PFSK-1 (cell line): ENCODE measurements at regions not wholly inside any gene's neighbourhood (a gene's known extent, or its start where the extent isn't known, plus 50 kb on each side); places are given as distances from the start of the nearest gene placed in this dataset.

Source experiments
- FOXP2 ChIP-seq: optimal IDR thresholded peaks from 2 replicates; pipeline ENCODE3; 2011; ENCODE audit warnings: borderline replicate concordance, control low read depth, inconsistent platforms; ENCODE audit not compliant: insufficient read depth; ENCODE audit errors: extremely low read length, extremely low read depth
- POLR2AphosphoS5 ChIP-seq: IDR thresholded peaks from 2 replicates; pipeline ENCODE4 v1.6.1; 2012; ENCODE audit warnings: low read depth, mild to moderate bottlenecking, control low read depth, low read length, moderate library complexity
- SIN3A ChIP-seq: IDR thresholded peaks from 2 replicates; pipeline ENCODE4 v1.6.1; 2012; ENCODE audit warnings: mild to moderate bottlenecking, low read length, moderate library complexity, borderline replicate concordance; ENCODE audit not compliant: insufficient read depth
- TAF1 ChIP-seq: IDR thresholded peaks from 2 replicates; pipeline ENCODE4 v1.6.1; 2012; ENCODE audit warnings: low read length, control low read depth, borderline replicate concordance; ENCODE audit not compliant: insufficient read depth
- TF ChIP-seq, protein P1 (sequence below), 2 experiments: IDR thresholded peaks; 2 replicates each; pipeline versions ENCODE4 v1.6.1 to v1.8.0; 2011 to 2012; ENCODE audit warnings: low read depth in 2 of 2, low read length in 2 of 2, control low read depth in 1 of 2, inconsistent platforms in 1 of 2, mild to moderate bottlenecking in 1 of 2, moderate library complexity in 1 of 2; ENCODE audit not compliant: insufficient read depth in 1 of 2

DNA sequence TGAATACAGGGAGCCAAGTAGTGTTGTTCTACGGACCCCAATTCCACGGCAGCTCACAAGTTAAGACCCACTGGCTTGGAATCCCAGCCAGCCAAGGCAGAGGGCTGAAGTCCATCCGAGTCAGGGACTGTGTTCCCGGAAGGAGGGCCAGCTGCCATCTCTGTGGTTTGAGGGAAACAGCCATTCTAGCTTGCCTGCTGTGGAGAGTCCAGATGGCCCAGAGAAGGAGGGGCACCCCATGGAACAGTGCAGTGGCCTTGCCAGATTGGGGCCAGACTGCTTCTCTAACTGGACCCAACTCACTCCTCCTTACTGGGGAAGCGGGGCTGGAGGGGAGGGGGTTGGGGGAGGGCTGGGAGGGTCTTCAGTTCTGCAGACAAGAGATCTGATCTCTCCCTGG lies 156.4 kb downstream of the FAM181B start:
- TF ChIP-seq FOXP2 (no peak), SIN3A (no peak), POLR2AphosphoS5 (no peak), TAF1 (no peak)

DNA sequence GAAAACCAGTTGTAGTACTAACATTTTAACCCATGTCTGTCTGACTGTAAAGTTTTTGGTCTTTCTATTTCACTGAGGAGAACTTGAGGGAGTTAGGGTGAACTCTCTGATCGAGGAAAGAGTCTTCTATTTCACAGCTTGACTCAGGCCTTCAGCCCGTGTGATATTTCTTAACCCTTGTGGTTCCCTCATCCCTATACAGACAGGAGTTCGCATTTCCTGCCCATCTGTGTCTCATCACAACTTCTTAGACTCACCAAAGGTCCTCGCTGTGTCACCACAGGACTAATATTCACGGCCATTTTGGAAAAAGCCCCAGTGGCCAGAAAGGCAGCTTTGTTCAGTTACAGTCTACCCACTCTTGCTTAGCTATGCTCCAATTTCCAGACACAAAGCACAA lies 172.8 kb downstream of the FAM181B start:
- TF ChIP-seq, protein P1, sequence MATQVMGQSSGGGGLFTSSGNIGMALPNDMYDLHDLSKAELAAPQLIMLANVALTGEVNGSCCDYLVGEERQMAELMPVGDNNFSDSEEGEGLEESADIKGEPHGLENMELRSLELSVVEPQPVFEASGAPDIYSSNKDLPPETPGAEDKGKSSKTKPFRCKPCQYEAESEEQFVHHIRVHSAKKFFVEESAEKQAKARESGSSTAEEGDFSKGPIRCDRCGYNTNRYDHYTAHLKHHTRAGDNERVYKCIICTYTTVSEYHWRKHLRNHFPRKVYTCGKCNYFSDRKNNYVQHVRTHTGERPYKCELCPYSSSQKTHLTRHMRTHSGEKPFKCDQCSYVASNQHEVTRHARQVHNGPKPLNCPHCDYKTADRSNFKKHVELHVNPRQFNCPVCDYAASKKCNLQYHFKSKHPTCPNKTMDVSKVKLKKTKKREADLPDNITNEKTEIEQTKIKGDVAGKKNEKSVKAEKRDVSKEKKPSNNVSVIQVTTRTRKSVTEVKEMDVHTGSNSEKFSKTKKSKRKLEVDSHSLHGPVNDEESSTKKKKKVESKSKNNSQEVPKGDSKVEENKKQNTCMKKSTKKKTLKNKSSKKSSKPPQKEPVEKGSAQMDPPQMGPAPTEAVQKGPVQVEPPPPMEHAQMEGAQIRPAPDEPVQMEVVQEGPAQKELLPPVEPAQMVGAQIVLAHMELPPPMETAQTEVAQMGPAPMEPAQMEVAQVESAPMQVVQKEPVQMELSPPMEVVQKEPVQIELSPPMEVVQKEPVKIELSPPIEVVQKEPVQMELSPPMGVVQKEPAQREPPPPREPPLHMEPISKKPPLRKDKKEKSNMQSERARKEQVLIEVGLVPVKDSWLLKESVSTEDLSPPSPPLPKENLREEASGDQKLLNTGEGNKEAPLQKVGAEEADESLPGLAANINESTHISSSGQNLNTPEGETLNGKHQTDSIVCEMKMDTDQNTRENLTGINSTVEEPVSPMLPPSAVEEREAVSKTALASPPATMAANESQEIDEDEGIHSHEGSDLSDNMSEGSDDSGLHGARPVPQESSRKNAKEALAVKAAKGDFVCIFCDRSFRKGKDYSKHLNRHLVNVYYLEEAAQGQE (IDR thresholded peaks at IDR 0.05; ENCODE audit: insufficient read depth in 1 of 2, low read depth in 2 of 2, low read length in 2 of 2): no peak
- no peak for TF ChIP-seq POLR2AphosphoS5

DNA sequence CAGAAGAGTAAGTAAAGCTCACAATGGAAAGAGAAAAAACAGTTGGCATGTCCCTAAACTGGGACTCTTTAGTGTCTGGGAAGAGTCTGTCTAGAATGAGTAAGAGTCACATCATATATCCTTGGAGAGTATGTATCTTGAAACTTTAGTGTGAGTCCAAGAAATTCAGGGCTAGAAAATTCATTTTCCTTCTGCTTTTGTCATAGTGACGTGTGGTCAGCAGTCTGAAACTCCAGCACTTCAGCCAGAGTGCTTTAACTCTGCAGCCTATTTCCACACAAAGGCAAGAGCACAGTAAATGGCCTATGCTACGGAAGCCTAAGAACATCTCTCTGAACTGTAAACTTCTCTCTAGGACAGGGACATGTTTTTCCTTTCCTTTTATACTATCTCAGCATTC lies 174.1 kb downstream of the FAM181B start:
- no peak for TF ChIP-seq SIN3A
- TF ChIP-seq TAF1: no peak
- TF ChIP-seq, protein P1 (IDR thresholded peaks at IDR 0.05; ENCODE audit: insufficient read depth in 1 of 2, low read depth in 2 of 2, low read length in 2 of 2): no peak
- TF ChIP-seq FOXP2: no peak
- TF ChIP-seq POLR2AphosphoS5: no peak

DNA sequence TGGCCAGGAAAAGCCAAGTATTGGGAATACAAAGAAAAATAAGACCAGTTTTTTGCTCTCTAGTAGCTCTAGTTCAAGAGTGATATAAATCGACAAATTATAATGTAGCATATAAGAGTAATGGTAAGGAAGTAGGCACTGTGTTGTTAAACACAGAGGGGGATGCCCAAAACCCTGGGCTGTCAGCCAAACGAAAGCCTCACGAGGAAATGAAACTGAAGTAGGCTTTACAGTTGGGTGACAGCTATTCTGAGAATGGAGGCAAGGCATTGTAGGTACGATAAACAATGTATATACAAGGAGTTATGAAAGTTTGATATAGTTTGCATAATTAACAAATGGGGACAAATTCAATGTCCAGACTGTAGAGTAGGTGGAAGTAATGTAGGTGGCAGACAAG lies 176.4 kb downstream of the FAM181B start:
- no peak for TF ChIP-seq FOXP2

DNA sequence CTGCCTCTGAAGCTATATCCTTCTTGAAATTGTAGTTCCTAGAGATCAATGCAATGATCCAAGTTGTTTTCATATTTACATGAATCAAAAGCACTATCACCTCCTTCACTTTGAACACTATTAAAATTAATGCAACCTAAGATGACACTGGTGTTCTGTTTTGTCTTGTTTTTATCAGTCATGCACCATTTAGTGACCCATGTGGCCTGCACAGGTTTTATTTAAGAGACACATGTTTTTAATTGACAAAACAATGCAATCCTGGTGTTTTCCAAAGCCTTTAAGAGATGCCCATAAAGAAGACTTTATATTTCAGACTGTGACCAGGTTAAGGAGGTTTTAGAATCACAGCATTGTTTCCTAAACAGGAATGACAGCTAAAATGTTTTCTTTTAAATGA lies 177.5 kb downstream of the FAM181B start:
- TF ChIP-seq, protein P1 (IDR thresholded peaks at IDR 0.05; ENCODE audit: insufficient read depth in 1 of 2, low read depth in 2 of 2, low read length in 2 of 2): no peak
- TF ChIP-seq FOXP2 (no peak), POLR2AphosphoS5 (no peak), SIN3A (no peak), TAF1 (no peak)

DNA sequence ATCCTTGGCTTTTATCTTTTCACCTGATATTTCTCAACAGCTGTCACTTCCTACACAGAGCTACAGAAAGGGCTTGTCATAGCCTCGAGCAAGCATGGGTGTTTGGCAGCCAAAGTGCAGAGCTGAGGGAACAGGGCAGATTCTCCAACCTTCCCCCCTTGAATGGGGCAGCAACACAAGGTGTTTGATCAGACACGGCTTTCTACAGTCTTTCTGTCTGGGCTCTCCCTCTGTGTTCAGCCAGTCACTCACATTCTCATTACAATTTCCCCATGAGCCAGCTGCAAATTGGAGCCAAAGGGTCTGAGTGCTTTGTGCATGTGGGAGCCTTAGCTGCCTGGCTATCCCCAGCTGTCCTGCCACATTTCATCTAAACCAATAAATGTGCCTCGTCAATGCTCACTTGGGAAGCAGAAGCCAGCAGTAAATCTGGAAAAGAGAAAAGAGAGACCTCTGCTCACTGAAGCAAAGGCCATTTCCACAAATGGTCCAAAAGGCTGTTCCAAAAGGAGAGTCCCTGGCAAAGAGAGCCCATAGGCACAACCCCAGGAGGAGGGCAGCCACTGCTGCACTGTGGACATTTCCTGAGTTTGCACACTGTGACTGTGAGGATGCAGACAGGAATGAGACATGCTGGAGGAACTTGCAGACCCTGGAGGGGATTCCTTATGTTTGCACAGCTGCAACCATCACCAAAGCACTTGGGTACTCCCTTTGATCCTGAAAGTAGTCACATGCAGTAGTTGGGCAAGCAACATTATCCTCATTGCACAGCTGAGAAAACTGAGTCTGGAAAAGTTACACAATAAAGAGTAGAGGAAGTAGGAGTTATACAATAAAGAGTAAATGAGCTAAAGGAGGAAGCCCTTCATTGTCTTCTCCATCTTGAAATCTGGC lies 186.8 kb downstream of the FAM181B start:
- TF ChIP-seq SIN3A (no peak), POLR2AphosphoS5 (no peak), TAF1 (no peak), FOXP2 (no peak)
- TF ChIP-seq, protein P1 (IDR thresholded peaks at IDR 0.05; ENCODE audit: insufficient read depth in 1 of 2, low read depth in 2 of 2, low read length in 2 of 2): no peak
